ENCODE measurements at regions not wholly inside any gene's neighbourhood (a gene's known extent, or its start where the extent isn't known, plus 50 kb on each side); places are given as distances from the start of the nearest gene placed in this dataset.
A peak's percentile ranks its signal among the peaks of the same experiment; 100 is the strongest.
"Not testable (repeated sequence)": the region's sequence is repeated elsewhere in the genome, so short reads cannot be mapped to it uniquely, and the experiment has no call there.

GRCh38 chr18:29853126-29853525 lies 1189.4 kb downstream of the DSC3 start:
- Histone ChIP-seq H3K27me3 (ENCODE audit: control insufficient read depth, insufficient read depth, low read length) (no peaks in the 10 kb centered on the region), H3K4me3 (ENCODE audit: low read depth, low read length) (no peak overlapping the region)
- TF ChIP-seq CTCF (IDR thresholded peaks at IDR 0.05; ENCODE audit: insufficient read depth, low read length, poor library complexity, severe bottlenecking) = no peak

DNA sequence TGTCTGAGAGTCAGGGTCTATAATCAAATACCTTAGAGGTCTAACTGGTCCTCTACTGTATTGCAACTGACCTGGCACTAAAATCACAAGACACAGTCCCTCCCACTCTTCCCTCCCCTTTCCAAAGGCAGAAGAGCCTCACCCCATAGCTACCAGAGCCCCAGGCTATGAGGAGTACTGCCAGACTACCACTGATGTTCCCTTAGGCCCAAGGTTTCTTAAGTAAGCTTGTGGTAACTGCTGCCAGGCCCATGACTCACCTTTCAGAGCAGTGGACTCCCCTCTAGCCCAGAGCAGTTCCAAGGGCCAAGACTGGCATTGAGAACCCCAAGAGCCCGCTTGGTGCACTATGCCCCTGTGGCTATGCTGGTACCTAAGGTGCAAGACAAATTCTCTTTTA lies 1193.4 kb downstream of the DSC3 start:
- H3K27me3 ChIP-seq (ENCODE audit: control insufficient read depth, insufficient read depth, low read length) = no peaks in the 10 kb centered on the region
- no peaks in the 10 kb centered on the region for H3K36me3 ChIP-seq (ENCODE audit: control insufficient read depth, insufficient read depth, low read length)
- DNase-seq (ENCODE audit: low read depth) = no peak
- no peak overlapping the region for H3K4me3 ChIP-seq (ENCODE audit: low read depth, low read length)
- no peak for TF ChIP-seq CTCF (IDR thresholded peaks at IDR 0.05; ENCODE audit: insufficient read depth, low read length, poor library complexity, severe bottlenecking)

More at GRCh38 chr18:29853126-29853525, 1189.4 kb downstream of the DSC3 start:
- no peaks in the 10 kb centered on the region for H3K36me3 ChIP-seq (ENCODE audit: control insufficient read depth, insufficient read depth, low read length)
- DNase-seq (ENCODE audit: low read depth) = no peak

- H3K27me3 ChIP-seq (ENCODE audit: control insufficient read depth, insufficient read depth, low read length) = no peaks in the 10 kb centered on the region
- no peak for TF ChIP-seq CTCF (IDR thresholded peaks at IDR 0.05; ENCODE audit: insufficient read depth, low read length, poor library complexity, severe bottlenecking)
- H3K4me3 ChIP-seq (ENCODE audit: low read depth, low read length) = no peak overlapping the region
- DNase-seq (ENCODE audit: low read depth) = no peak
- no peaks in the 10 kb centered on the region for H3K36me3 ChIP-seq (ENCODE audit: control insufficient read depth, insufficient read depth, low read length)
These were observed 1200.9 kb downstream of the DSC3 start for GRCh38 chr18:29841631-29842030.

GRCh38 chr18:29840089-29840488 lies 1202.5 kb downstream of the DSC3 start:
- no peak for TF ChIP-seq CTCF (IDR thresholded peaks at IDR 0.05; ENCODE audit: insufficient read depth, low read length, poor library complexity, severe bottlenecking)
- DNase-seq (ENCODE audit: low read depth) = peak; percentile 75
- no peak overlapping the region for H3K4me3 ChIP-seq (ENCODE audit: low read depth, low read length)
- H3K27me3 ChIP-seq (ENCODE audit: control insufficient read depth, insufficient read depth, low read length) = no peaks in the 10 kb centered on the region
- H3K36me3 ChIP-seq (ENCODE audit: control insufficient read depth, insufficient read depth, low read length) = no peaks in the 10 kb centered on the region

- H3K27me3 ChIP-seq (ENCODE audit: control insufficient read depth, insufficient read depth, low read length); DNase-seq (ENCODE audit: low read depth); H3K4me3 ChIP-seq (ENCODE audit: low read depth, low read length); H3K36me3 ChIP-seq (ENCODE audit: control insufficient read depth, insufficient read depth, low read length): not testable (repeated sequence)
These were observed 1203.6 kb downstream of the DSC3 start for GRCh38 chr18:29838961-29839360.

GRCh38 chr18:29838556-29838955 lies 1204.0 kb downstream of the DSC3 start:
- no peak for DNase-seq (ENCODE audit: low read depth)
- Histone ChIP-seq H3K27me3 (ENCODE audit: control insufficient read depth, insufficient read depth, low read length) (no peaks in the 10 kb centered on the region), H3K4me3 (ENCODE audit: low read depth, low read length) (no peak overlapping the region), H3K36me3 (ENCODE audit: control insufficient read depth, insufficient read depth, low read length) (no peaks in the 10 kb centered on the region)
- TF ChIP-seq CTCF (IDR thresholded peaks at IDR 0.05; ENCODE audit: insufficient read depth, low read length, poor library complexity, severe bottlenecking) = no peak
